HL-60 (cell line): ENCODE measurements at regions not wholly inside any gene's neighbourhood (a gene's known extent, or its start where the extent isn't known, plus 50 kb on each side); places are given as distances from the start of the nearest gene placed in this dataset.

Experiments
- DNase-seq, 2 experiments: peaks; one replicate each; pipeline ENCODE4 v3.0.0-alpha.2; 2010 to 2020; ENCODE audit warnings: low read depth in 1 of 2, low spot score in 1 of 2
- H3K27ac ChIP-seq: fragments of 250-450 bp; sonication (Bioruptor Pico); replicated peaks from 2 replicates; pipeline ENCODE4 v1.5.1; 2020; ENCODE audit warnings: mild to moderate bottlenecking, moderate library complexity
- H3K27me3 ChIP-seq: fragments of 250-450 bp; sonication (Bioruptor Pico); 2 replicates; pipeline ENCODE4 v1.5.1; 2021; ENCODE audit warnings: mild to moderate bottlenecking, moderate library complexity; ENCODE audit not compliant: insufficient read depth, poor library complexity, severe bottlenecking
- H3K4me3 ChIP-seq: replicated peaks from 2 replicates; pipeline ENCODE4 v1.5.1; 2011; ENCODE audit warnings: mild to moderate bottlenecking, control low read depth, low read length; ENCODE audit not compliant: insufficient read depth
- CTCF ChIP-seq: IDR thresholded peaks from one replicate; pipeline ENCODE4 v1.5.1; 2011; ENCODE audit warnings: low read length, control low read depth, inconsistent platforms; ENCODE audit not compliant: insufficient read depth
- GABPA ChIP-seq: IDR thresholded peaks from 2 replicates; pipeline ENCODE4 v1.6.1; 2012; ENCODE audit warnings: low read depth
- POLR2AphosphoS5 ChIP-seq: IDR thresholded peaks from 2 replicates; pipeline ENCODE4 v1.6.1; 2012; ENCODE audit warnings: low read depth
- REST ChIP-seq: IDR thresholded peaks from 2 replicates; pipeline ENCODE4 v1.6.1; 2012; ENCODE audit warnings: low read depth; ENCODE audit not compliant: insufficient replicate concordance
- SPI1 ChIP-seq: IDR thresholded peaks from 2 replicates; pipeline ENCODE4 v1.6.1; 2012; ENCODE audit warnings: low read depth, mild to moderate bottlenecking, borderline replicate concordance

GRCh38 chr5:119741691-119742090, 112.3 kb downstream of the FAM170A start:
- Histone ChIP-seq H3K27ac (no peak overlapping the region), H3K27me3 (no peaks in the 10 kb centered on the region), H3K4me3 (no peak overlapping the region)
- no peak for TF ChIP-seq SPI1
- no peak for TF ChIP-seq GABPA
- no peak for TF ChIP-seq POLR2AphosphoS5
- TF ChIP-seq CTCF: no peak
- TF ChIP-seq REST: no peak
- DNase-seq: no peak

GRCh38 chr5:119742311-119742710, 113.0 kb downstream of the FAM170A start:
- no peaks in the 10 kb centered on the region for H3K27me3 ChIP-seq
- H3K27ac ChIP-seq: no peak overlapping the region
- TF ChIP-seq POLR2AphosphoS5 (no peak), SPI1 (no peak), GABPA (no peak), CTCF (no peak), REST (no peak)
- DNase-seq: no peak
- H3K4me3 ChIP-seq: no peak overlapping the region

- TF ChIP-seq POLR2AphosphoS5 (no peak), GABPA (no peak), REST (no peak), SPI1 (no peak), CTCF (no peak)
- Histone ChIP-seq H3K27ac (no peak overlapping the region), H3K4me3 (no peak overlapping the region), H3K27me3 (no peaks in the 10 kb centered on the region)
- peak; percentile 0 to 4 for DNase-seq
These were observed 114.6 kb downstream of the FAM170A start for GRCh38 chr5:119743927-119744326.
